Muscle of leg (tissue), 3 donors: ENCODE measurements at regions not wholly inside any gene's neighbourhood (a gene's known extent, or its start where the extent isn't known, plus 50 kb on each side); places are given as distances from the start of the nearest gene placed in this dataset.

Experiments
- DNase-seq: peaks from one replicate; pipeline ENCODE4 v3.0.0; 2013
- H3K27ac ChIP-seq: one replicate; pipeline ENCODE4 v1.5.1; 2013; ENCODE audit warnings: mild to moderate bottlenecking, low read length, control low read depth
- H3K27me3 ChIP-seq: one replicate; pipeline ENCODE4 v1.6.1; 2013; ENCODE audit warnings: low read length; ENCODE audit not compliant: control insufficient read depth, insufficient read depth
- H3K36me3 ChIP-seq: one replicate; pipeline ENCODE4 v1.6.1; 2013; ENCODE audit warnings: low read length; ENCODE audit not compliant: control insufficient read depth, insufficient read depth
- H3K4me1 ChIP-seq: one replicate; pipeline ENCODE4 v1.6.1; 2013; ENCODE audit warnings: low read length; ENCODE audit not compliant: control insufficient read depth, insufficient read depth
- H3K4me3 ChIP-seq: one replicate; pipeline ENCODE4 v1.5.1; 2013; ENCODE audit warnings: low read length, control low read depth
- H3K9me3 ChIP-seq: replicated peaks from 2 replicates; pipeline ENCODE4 v1.6.1; 2013; ENCODE audit warnings: low read depth, low read length; ENCODE audit not compliant: control insufficient read depth
- WGBS: methylation state at CpG from one replicate; pipeline ENCODE4 v1.1.5; 2013; ENCODE audit warnings: missing lambda C conversion rate; ENCODE audit not compliant: insufficient coverage; 5-methylcytosine and 5-hydroxymethylcytosine counted together

DNA sequence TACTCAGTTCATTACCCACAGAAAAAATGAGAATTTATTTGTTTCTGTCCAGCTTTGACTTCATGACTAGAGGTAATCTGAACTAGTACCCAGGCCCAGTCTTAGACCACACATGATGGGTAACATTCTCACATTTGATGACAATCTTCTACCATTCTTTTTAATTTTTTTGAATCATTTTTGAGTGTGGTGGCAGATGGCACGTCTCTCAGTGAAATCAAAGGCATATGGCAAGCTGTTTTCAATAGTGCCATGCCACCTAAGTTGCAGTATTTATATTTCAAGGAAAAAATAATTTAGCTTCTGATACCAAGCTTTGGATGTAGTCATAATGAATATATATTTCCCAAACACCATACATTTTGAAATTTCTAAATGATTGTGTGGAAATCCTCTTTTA lies 88.8 kb upstream of the HS3ST5 start:
- no peak overlapping the region for H3K4me3 ChIP-seq
- H3K36me3 ChIP-seq: no peaks in the 10 kb centered on the region
- no peaks in the 10 kb centered on the region for H3K27me3 ChIP-seq
- no peak for DNase-seq
- WGBS: no CpG with 5 or more reads among the region's 1 CpG
- H3K27ac ChIP-seq: no peak overlapping the region
- H3K9me3 ChIP-seq: no peaks in the 10 kb centered on the region
- no peaks in the 10 kb centered on the region for H3K4me1 ChIP-seq

- Histone ChIP-seq H3K4me3 (no peak overlapping the region), H3K36me3 (no peaks in the 10 kb centered on the region), H3K27me3 (no peaks in the 10 kb centered on the region), H3K27ac (no peak overlapping the region), H3K9me3 (no peaks in the 10 kb centered on the region), H3K4me1 (no peaks in the 10 kb centered on the region)
- WGBS: 26% methylated on average over 3 of the region's 4 CpGs
- no peak for DNase-seq
These were observed 87.8 kb upstream of the HS3ST5 start for GRCh38 chr6:114430534-114431124.

DNA sequence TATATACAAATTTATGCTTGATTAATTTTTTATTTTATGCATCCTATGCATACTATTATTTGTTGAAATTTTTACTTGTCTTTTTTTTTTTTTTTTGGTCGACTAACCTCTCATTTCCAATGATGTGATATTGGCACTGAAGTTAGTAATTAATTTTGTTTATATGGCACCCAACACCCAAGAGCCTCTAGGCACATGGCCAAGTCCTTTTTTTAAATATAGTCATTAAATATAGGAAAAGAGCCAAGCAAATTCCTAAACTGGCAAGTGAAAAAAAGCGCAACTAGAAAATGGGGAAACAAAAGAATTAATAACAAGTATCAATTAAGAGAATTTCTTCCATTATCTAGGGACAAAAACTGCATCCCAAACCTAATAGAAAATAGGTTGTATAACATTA lies 85.5 kb upstream of the HS3ST5 start:
- no peak overlapping the region for H3K27ac ChIP-seq
- no peaks in the 10 kb centered on the region for H3K4me1 ChIP-seq
- WGBS: no CpG with 5 or more reads among the region's 2 CpGs
- DNase-seq: no peak
- no peaks in the 10 kb centered on the region for H3K27me3 ChIP-seq
- H3K9me3 ChIP-seq: no peaks in the 10 kb centered on the region
- H3K4me3 ChIP-seq: no peak overlapping the region
- no peaks in the 10 kb centered on the region for H3K36me3 ChIP-seq

- H3K4me3 ChIP-seq: no peak overlapping the region
- H3K36me3 ChIP-seq: no peaks in the 10 kb centered on the region
- no peaks in the 10 kb centered on the region for H3K4me1 ChIP-seq
- no peaks in the 10 kb centered on the region for H3K9me3 ChIP-seq
- H3K27me3 ChIP-seq: no peaks in the 10 kb centered on the region
- DNase-seq: no peak
- H3K27ac ChIP-seq: no peak overlapping the region
These were observed 78.4 kb upstream of the HS3ST5 start for GRCh38 chr6:114421199-114421598.

GRCh38 chr6:114419175-114419574 lies 76.4 kb upstream of the HS3ST5 start:
- Histone ChIP-seq H3K4me1 (no peaks in the 10 kb centered on the region), H3K27me3 (no peaks in the 10 kb centered on the region), H3K27ac (no peak overlapping the region), H3K9me3 (no peaks in the 10 kb centered on the region), H3K36me3 (no peaks in the 10 kb centered on the region), H3K4me3 (no peak overlapping the region)
- 63% methylated on average over 1 of the region's 2 CpGs for WGBS
- DNase-seq: no peak

DNA sequence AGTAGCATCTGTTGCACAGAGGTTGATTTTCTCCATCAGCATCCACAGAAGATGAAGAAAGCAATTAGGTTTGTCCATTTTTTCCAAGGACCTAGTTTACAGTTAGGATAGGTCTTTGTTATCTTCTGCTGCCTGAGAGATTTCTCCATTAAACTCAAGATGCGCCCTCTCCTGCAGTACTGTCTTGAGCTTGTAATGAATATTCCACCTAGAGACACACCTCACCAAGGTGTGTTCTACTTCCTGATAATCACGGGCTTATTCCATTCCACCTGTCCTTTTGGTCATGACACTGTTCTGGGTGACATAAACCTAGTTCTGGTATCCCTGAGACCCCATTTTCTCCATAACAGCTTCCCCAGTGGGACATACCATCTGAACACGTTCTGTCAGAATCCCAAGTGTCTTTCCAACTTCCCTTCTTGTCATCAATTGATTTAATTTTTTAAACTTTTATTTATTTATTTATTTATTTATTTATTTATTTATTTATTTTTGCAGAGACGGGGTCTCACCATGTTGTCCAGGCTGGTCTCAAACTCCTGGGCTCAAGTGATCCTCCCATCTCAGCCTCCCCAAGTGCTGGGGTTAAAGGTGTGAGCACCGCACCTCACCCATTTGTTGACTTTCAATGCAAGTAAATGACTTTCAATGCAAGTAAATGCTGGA lies 75.6 kb upstream of the HS3ST5 start:
- Histone ChIP-seq H3K27ac (no peak overlapping the region), H3K36me3 (no peaks in the 10 kb centered on the region), H3K9me3 (no peaks in the 10 kb centered on the region), H3K4me1 (no peaks in the 10 kb centered on the region), H3K27me3 (no peaks in the 10 kb centered on the region), H3K4me3 (no peak overlapping the region)
- no peak for DNase-seq
- 94% methylated on average over 2 of the region's 5 CpGs for WGBS

GRCh38 chr6:114407426-114408035 lies 64.7 kb upstream of the HS3ST5 start:
- Histone ChIP-seq H3K4me1 (no peaks in the 10 kb centered on the region), H3K36me3 (no peaks in the 10 kb centered on the region), H3K27ac (no peak overlapping the region), H3K4me3 (no peak overlapping the region), H3K9me3 (no peaks in the 10 kb centered on the region), H3K27me3 (no peaks in the 10 kb centered on the region)
- DNase-seq: peak; percentile 64
- WGBS: 34% methylated on average over 3 of the region's 6 CpGs

- Histone ChIP-seq H3K36me3 (no peaks in the 10 kb centered on the region), H3K27ac (no peak overlapping the region), H3K4me3 (no peak overlapping the region), H3K9me3 (no peaks in the 10 kb centered on the region), H3K4me1 (no peaks in the 10 kb centered on the region), H3K27me3 (no peaks in the 10 kb centered on the region)
- no CpG with 5 or more reads among the region's 1 CpG for WGBS
- DNase-seq: no peak
These were observed 61.6 kb upstream of the HS3ST5 start for GRCh38 chr6:114404339-114404955.

DNA sequence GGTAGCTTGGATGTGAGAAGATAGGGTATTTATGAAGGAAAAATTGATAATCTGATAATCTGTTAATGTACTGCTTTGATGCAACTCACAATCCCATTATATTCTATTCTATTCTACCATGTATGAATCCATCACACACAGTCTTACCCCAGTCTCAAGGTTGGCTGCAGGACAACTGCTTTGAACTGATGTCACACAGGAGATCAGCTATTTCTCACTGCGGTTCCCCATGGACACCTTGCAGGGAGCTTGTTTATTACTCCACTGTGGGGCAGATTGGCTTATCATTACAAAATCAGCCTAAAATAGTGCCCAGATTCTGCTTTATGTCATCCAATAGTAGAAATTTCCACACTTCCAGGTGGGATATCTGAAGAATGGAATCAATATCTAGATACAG lies 61.0 kb upstream of the HS3ST5 start:
- no peak for DNase-seq
- no peaks in the 10 kb centered on the region for H3K36me3 ChIP-seq
- H3K27me3 ChIP-seq: no peaks in the 10 kb centered on the region
- H3K4me3 ChIP-seq: no peak overlapping the region
- no peaks in the 10 kb centered on the region for H3K9me3 ChIP-seq
- no peaks in the 10 kb centered on the region for H3K4me1 ChIP-seq
- WGBS: no CpG with 5 or more reads among the region's 1 CpG
- H3K27ac ChIP-seq: no peak overlapping the region

GRCh38 chr6:114398481-114398880 lies 55.7 kb upstream of the HS3ST5 start:
- no CpG with 5 or more reads among the region's 2 CpGs for WGBS
- no peak overlapping the region for H3K27ac ChIP-seq
- H3K9me3 ChIP-seq: no peaks in the 10 kb centered on the region
- H3K4me3 ChIP-seq: no peak overlapping the region
- H3K36me3 ChIP-seq: no peaks in the 10 kb centered on the region
- DNase-seq: no peak
- H3K27me3 ChIP-seq: no peaks in the 10 kb centered on the region
- H3K4me1 ChIP-seq: no peaks in the 10 kb centered on the region
